ENCODE measurements at regions not wholly inside any gene's neighbourhood (a gene's known extent, or its start where the extent isn't known, plus 50 kb on each side); places are given as distances from the start of the nearest gene placed in this dataset.
"Not testable (repeated sequence)": the region's sequence is repeated elsewhere in the genome, so short reads cannot be mapped to it uniquely, and the experiment has no call there.

DNA sequence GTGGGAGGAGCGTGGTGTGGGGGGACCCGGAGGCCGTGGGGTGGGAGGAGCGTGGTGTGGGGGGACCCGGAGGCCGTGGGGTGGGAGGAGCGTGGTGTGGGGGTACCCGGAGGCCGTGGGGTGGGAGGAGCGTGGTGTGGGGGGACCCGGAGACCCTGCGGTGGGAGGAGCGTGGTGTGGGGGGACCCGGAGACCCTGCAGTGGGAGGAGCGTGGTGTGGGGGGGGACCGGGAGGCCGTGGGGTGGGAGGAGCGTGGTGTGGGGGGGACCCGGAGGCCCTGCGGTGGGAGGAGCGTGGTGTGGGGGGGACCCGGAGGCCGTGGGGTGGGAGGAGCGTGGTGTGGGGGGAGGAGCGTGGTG, 203.5 kb downstream of the DLL1 start:
- TF ChIP-seq, protein P1, sequence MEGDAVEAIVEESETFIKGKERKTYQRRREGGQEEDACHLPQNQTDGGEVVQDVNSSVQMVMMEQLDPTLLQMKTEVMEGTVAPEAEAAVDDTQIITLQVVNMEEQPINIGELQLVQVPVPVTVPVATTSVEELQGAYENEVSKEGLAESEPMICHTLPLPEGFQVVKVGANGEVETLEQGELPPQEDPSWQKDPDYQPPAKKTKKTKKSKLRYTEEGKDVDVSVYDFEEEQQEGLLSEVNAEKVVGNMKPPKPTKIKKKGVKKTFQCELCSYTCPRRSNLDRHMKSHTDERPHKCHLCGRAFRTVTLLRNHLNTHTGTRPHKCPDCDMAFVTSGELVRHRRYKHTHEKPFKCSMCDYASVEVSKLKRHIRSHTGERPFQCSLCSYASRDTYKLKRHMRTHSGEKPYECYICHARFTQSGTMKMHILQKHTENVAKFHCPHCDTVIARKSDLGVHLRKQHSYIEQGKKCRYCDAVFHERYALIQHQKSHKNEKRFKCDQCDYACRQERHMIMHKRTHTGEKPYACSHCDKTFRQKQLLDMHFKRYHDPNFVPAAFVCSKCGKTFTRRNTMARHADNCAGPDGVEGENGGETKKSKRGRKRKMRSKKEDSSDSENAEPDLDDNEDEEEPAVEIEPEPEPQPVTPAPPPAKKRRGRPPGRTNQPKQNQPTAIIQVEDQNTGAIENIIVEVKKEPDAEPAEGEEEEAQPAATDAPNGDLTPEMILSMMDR (IDR thresholded peaks at IDR 0.05), result not testable (repeated sequence)
- not testable (repeated sequence) for TF ChIP-seq POLR2A (IDR thresholded peaks at IDR 0.05)

Data from testis (tissue), 2 donors.